MM.1S (cell line): ENCODE measurements at regions not wholly inside any gene's neighbourhood (a gene's known extent, or its start where the extent isn't known, plus 50 kb on each side); places are given as distances from the start of the nearest gene placed in this dataset.

Source experiments
- DNase-seq: peaks from one replicate; pipeline ENCODE4 v3.0.0-alpha.2; 2015
- H2AFZ ChIP-seq: fragments of 300-600 bp; sonication (generic); 2 replicates; pipeline ENCODE4 v1.6.0; 2016; ENCODE audit warnings: antibody characterized with exemption, low read length
- H3F3A ChIP-seq: fragments of 300-600 bp; sonication (generic); 2 replicates; pipeline ENCODE4 v1.6.1; 2016; ENCODE audit warnings: mild to moderate bottlenecking, antibody characterized with exemption, low read length, moderate library complexity, mixed read lengths; ENCODE audit not compliant: insufficient read depth
- H3K27ac ChIP-seq: fragments of 300-600 bp; sonication (generic); 2 replicates; pipeline ENCODE4 v1.5.1; 2016; ENCODE audit warnings: mild to moderate bottlenecking, low read length
- H3K27me3 ChIP-seq: fragments of 300-600 bp; sonication (generic); replicated peaks from 2 replicates; pipeline ENCODE4 v1.6.0; 2016; ENCODE audit warnings: low read length; ENCODE audit not compliant: insufficient read depth
- H3K36me3 ChIP-seq: fragments of 300-600 bp; sonication (generic); replicated peaks from 2 replicates; pipeline ENCODE4 v1.6.1; 2016; ENCODE audit warnings: mild to moderate bottlenecking, low read length, mixed read lengths; ENCODE audit not compliant: insufficient read depth
- H3K4me1 ChIP-seq: fragments of 300-600 bp; sonication (generic); 2 replicates; pipeline ENCODE4 v1.6.1; 2016; ENCODE audit warnings: low read length, mixed read lengths
- H3K4me2 ChIP-seq: fragments of 300-600 bp; sonication (generic); 2 replicates; pipeline ENCODE4 v1.6.0; 2016; ENCODE audit warnings: low read depth, low read length
- H3K4me3 ChIP-seq: fragments of 300-600 bp; sonication (generic); 2 replicates; pipeline ENCODE4 v1.5.1; 2016; ENCODE audit warnings: low read length, mixed read lengths
- H3K79me2 ChIP-seq: fragments of 300-600 bp; sonication (generic); 2 replicates; pipeline ENCODE4 v1.6.1; 2016; ENCODE audit warnings: mixed run types, low read length, mixed read lengths
- H3K9ac ChIP-seq: fragments of 300-600 bp; sonication (generic); 2 replicates; pipeline ENCODE4 v1.6.1; 2016; ENCODE audit warnings: low read length, mixed read lengths
- H3K9me2 ChIP-seq: fragments of 300-600 bp; sonication (generic); replicated peaks from 2 replicates; pipeline ENCODE4 v1.6.1; 2016; ENCODE audit warnings: mild to moderate bottlenecking, low read length, mixed read lengths; ENCODE audit not compliant: insufficient read depth
- H3K9me3 ChIP-seq: fragments of 300-600 bp; sonication (generic); replicated peaks from 2 replicates; pipeline ENCODE4 v1.6.1; 2016; ENCODE audit warnings: mild to moderate bottlenecking, low read length, mixed read lengths; ENCODE audit not compliant: insufficient read depth
- H4K20me1 ChIP-seq: fragments of 300-600 bp; sonication (generic); 2 replicates; pipeline ENCODE4 v1.6.1; 2016; ENCODE audit warnings: mild to moderate bottlenecking, low read length, moderate library complexity, mixed read lengths; ENCODE audit not compliant: insufficient read depth
- EZH2 ChIP-seq: fragments of 300-600 bp; sonication (generic); optimal IDR thresholded peaks from 2 replicates; pipeline ENCODE3; 2017; ENCODE audit warnings: low read depth, mild to moderate bottlenecking, antibody characterized with exemption, low read length, mixed read lengths
- EZH2phosphoT487 ChIP-seq: fragments of 300-600 bp; sonication (generic); IDR thresholded peaks from 2 replicates; pipeline ENCODE4 v1.6.1; 2018; ENCODE audit warnings: antibody characterized with exemption, low read length
- TF ChIP-seq, protein P1 (sequence below): fragments of 300-600 bp; sonication (generic); IDR thresholded peaks from 2 replicates; pipeline ENCODE4 v1.5.1; 2016; ENCODE audit warnings: antibody characterized with exemption, low read length, mixed read lengths

DNA sequence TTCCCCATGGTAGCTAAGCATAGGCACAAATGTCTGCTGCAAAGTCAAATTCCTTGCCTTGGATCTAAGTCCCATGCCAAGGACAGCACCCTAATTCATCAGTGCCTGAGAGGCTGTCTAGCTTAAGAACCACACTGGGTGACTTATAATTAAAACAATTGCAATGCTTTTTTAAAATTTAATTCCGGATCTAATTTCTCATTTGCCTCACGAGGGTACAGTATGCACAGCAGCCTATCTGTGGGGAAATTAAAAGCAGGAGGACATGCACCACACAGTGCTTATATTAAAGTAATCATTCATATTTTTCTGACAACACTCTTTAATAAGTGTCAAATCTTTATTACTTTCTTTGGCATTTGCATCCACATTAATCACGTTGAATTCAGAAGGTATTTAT lies 378.8 kb downstream of the GPAM start:
- Histone ChIP-seq H3K4me3 (no peak overlapping the region), H3F3A (no peaks in the 10 kb centered on the region), H2AFZ (no peak overlapping the region), H3K4me1 (no peaks in the 10 kb centered on the region), H3K9me3 (no peaks in the 10 kb centered on the region), H3K36me3 (no peaks in the 10 kb centered on the region), H3K27me3 (no peaks in the 10 kb centered on the region), H3K4me2 (no peak overlapping the region), H3K79me2 (no peaks in the 10 kb centered on the region), H3K9me2 (no peaks in the 10 kb centered on the region), H3K27ac (no peak overlapping the region), H4K20me1 (no peaks in the 10 kb centered on the region), H3K9ac (no peak overlapping the region)
- no peak for DNase-seq
- TF ChIP-seq, protein P1, sequence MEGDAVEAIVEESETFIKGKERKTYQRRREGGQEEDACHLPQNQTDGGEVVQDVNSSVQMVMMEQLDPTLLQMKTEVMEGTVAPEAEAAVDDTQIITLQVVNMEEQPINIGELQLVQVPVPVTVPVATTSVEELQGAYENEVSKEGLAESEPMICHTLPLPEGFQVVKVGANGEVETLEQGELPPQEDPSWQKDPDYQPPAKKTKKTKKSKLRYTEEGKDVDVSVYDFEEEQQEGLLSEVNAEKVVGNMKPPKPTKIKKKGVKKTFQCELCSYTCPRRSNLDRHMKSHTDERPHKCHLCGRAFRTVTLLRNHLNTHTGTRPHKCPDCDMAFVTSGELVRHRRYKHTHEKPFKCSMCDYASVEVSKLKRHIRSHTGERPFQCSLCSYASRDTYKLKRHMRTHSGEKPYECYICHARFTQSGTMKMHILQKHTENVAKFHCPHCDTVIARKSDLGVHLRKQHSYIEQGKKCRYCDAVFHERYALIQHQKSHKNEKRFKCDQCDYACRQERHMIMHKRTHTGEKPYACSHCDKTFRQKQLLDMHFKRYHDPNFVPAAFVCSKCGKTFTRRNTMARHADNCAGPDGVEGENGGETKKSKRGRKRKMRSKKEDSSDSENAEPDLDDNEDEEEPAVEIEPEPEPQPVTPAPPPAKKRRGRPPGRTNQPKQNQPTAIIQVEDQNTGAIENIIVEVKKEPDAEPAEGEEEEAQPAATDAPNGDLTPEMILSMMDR = no peak
- TF ChIP-seq EZH2phosphoT487 (no peak), EZH2 (no peak)

DNA sequence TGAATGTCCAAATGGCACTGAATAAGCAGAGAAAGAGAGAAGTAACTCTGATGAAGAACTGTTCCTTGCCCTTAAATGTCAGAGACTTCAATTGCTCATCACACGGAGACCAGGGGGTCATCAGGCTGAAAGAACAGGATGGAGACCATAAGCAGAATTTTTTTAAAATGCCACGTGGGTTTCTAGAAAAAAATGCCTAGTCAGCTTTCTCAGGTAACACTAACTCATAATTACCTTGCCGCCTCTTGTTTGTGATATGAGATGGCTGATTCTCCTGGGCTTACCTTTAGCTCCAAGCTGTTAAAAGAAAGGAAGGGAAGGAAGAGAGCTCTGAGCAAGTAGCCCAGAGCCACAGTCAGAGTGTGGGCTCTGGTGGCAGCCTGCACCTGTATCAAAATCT lies 372.0 kb downstream of the GPAM start:
- Histone ChIP-seq H3K27ac (no peak overlapping the region), H3K4me2 (no peak overlapping the region), H4K20me1 (no peaks in the 10 kb centered on the region), H3K9me3 (no peaks in the 10 kb centered on the region), H3K4me1 (no peaks in the 10 kb centered on the region), H3K36me3 (no peaks in the 10 kb centered on the region), H3K9ac (no peak overlapping the region), H3K27me3 (no peaks in the 10 kb centered on the region), H3K4me3 (no peak overlapping the region), H3K9me2 (no peaks in the 10 kb centered on the region), H3F3A (no peaks in the 10 kb centered on the region), H3K79me2 (no peaks in the 10 kb centered on the region), H2AFZ (no peak overlapping the region)
- no peak for TF ChIP-seq EZH2phosphoT487
- no peak for TF ChIP-seq EZH2
- TF ChIP-seq, protein P1 = no peak
- DNase-seq = no peak

GRCh38 chr10:111820471-111820870 lies 363.1 kb downstream of the GPAM start:
- H3K9ac ChIP-seq = no peak overlapping the region
- H3K36me3 ChIP-seq = no peaks in the 10 kb centered on the region
- no peaks in the 10 kb centered on the region for H3K9me2 ChIP-seq
- no peaks in the 10 kb centered on the region for H3K27me3 ChIP-seq
- H3K4me3 ChIP-seq = no peak overlapping the region
- TF ChIP-seq, protein P1 = no peak
- no peak for TF ChIP-seq EZH2phosphoT487
- no peak for TF ChIP-seq EZH2
- no peak overlapping the region for H3K4me2 ChIP-seq
- H3K9me3 ChIP-seq = no peaks in the 10 kb centered on the region
- H4K20me1 ChIP-seq = no peaks in the 10 kb centered on the region
- H3K27ac ChIP-seq = no peak overlapping the region
- no peaks in the 10 kb centered on the region for H3K4me1 ChIP-seq
- H2AFZ ChIP-seq = no peak overlapping the region
- no peak for DNase-seq
- no peaks in the 10 kb centered on the region for H3F3A ChIP-seq
- H3K79me2 ChIP-seq = no peaks in the 10 kb centered on the region

DNA sequence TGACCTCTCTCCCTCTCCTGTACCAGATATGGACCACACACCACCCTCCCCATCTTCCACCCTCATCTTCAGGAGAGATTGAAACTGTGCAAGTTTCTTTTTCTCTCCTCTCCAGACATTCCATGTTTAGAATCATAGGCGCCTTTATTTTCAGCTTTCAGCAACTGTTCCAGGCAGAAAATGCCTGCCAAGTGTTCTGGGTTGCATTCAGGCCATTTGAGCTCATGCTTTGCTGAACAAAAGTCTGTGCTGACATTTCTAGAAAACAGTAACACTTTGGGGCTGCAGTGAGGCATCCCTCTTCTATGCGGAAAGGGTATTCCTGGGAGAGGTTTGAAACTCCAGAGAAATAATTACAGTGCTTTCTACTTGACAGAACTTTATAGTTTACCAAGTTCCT lies 361.7 kb downstream of the GPAM start:
- DNase-seq = no peak
- H3K9ac ChIP-seq = no peak overlapping the region
- no peak overlapping the region for H3K4me3 ChIP-seq
- no peak overlapping the region for H3K4me2 ChIP-seq
- H3K4me1 ChIP-seq = no peaks in the 10 kb centered on the region
- no peak overlapping the region for H2AFZ ChIP-seq
- no peaks in the 10 kb centered on the region for H3K27me3 ChIP-seq
- H3K36me3 ChIP-seq = no peaks in the 10 kb centered on the region
- H3K27ac ChIP-seq = no peak overlapping the region
- no peaks in the 10 kb centered on the region for H3K79me2 ChIP-seq
- no peaks in the 10 kb centered on the region for H3K9me3 ChIP-seq
- TF ChIP-seq, protein P1 = no peak
- no peak for TF ChIP-seq EZH2phosphoT487
- no peak for TF ChIP-seq EZH2
- H4K20me1 ChIP-seq = no peaks in the 10 kb centered on the region
- H3K9me2 ChIP-seq = no peaks in the 10 kb centered on the region
- no peaks in the 10 kb centered on the region for H3F3A ChIP-seq
